Osteoblast (primary cell): ENCODE measurements at regions not wholly inside any gene's neighbourhood (a gene's known extent, or its start where the extent isn't known, plus 50 kb on each side); places are given as distances from the start of the nearest gene placed in this dataset.

Experiments
- DNase-seq: peaks from one replicate; pipeline ENCODE4 v3.0.0; 2011; ENCODE audit warnings: low spot score, mixed read lengths; ENCODE audit not compliant: insufficient read length; ENCODE audit errors: missing footprints
- H2AFZ ChIP-seq: 2 replicates; pipeline ENCODE4 v1.6.0; 2011; ENCODE audit warnings: mild to moderate bottlenecking, low read length
- H3K27ac ChIP-seq: 2 replicates; pipeline ENCODE4 v1.5.1; 2011; ENCODE audit warnings: mild to moderate bottlenecking, low read depth, low read length, moderate library complexity
- H3K27me3 ChIP-seq: 2 replicates; pipeline ENCODE4 v1.6.0; 2012; ENCODE audit warnings: mild to moderate bottlenecking, control low read depth, inconsistent platforms, low read length, moderate library complexity; ENCODE audit not compliant: insufficient read depth
- H3K36me3 ChIP-seq: 2 replicates; pipeline ENCODE4 v1.5.1; 2011; ENCODE audit warnings: mild to moderate bottlenecking, low read length, control low read depth, moderate library complexity; ENCODE audit not compliant: insufficient read depth
- H3K4me1 ChIP-seq: 2 replicates; pipeline ENCODE4 v1.5.1; 2011; ENCODE audit warnings: mild to moderate bottlenecking, low read length, control low read depth, moderate library complexity; ENCODE audit not compliant: insufficient read depth
- H3K4me2 ChIP-seq: 2 replicates; pipeline ENCODE4 v1.6.0; 2011; ENCODE audit warnings: mild to moderate bottlenecking, low read length; ENCODE audit not compliant: insufficient read depth
- H3K4me3 ChIP-seq: fragments of 200-600 bp; sonication (generic); 3 replicates; pipeline ENCODE4 v1.5.1; 2012; ENCODE audit warnings: mild to moderate bottlenecking, low read length, inconsistent platforms; ENCODE audit not compliant: insufficient read depth
- H3K79me2 ChIP-seq: 2 replicates; pipeline ENCODE4 v1.6.0; 2012; ENCODE audit warnings: mild to moderate bottlenecking, low read length, control low read depth, inconsistent platforms; ENCODE audit not compliant: insufficient read depth
- H3K9me3 ChIP-seq: 2 replicates; pipeline ENCODE4 v1.5.1; 2011; ENCODE audit warnings: low read depth, low read length, control low read depth
- H4K20me1 ChIP-seq: 2 replicates; pipeline ENCODE4 v1.6.0; 2012; ENCODE audit warnings: mild to moderate bottlenecking, low read length, control low read depth; ENCODE audit not compliant: insufficient read depth
- TF ChIP-seq, protein P1 (sequence below): IDR thresholded peaks from 2 replicates; pipeline ENCODE4 v1.5.1; 2011; ENCODE audit warnings: mild to moderate bottlenecking, low read depth, low read length, moderate library complexity; ENCODE audit errors: extremely low read depth

- Histone ChIP-seq H3K27me3 (peaks cover 3% of the 10 kb centered on the region), H3K4me2 (peak overlapping the region; percentile 45), H3K4me1 (peaks cover 8% of the 10 kb centered on the region), H3K4me3 (no peak overlapping the region), H4K20me1 (no peaks in the 10 kb centered on the region), H3K79me2 (no peaks in the 10 kb centered on the region), H3K9me3 (no peaks in the 10 kb centered on the region), H3K36me3 (no peaks in the 10 kb centered on the region), H3K27ac (no peak overlapping the region), H2AFZ (peak overlapping the region; percentile 69)
- TF ChIP-seq, protein P1, sequence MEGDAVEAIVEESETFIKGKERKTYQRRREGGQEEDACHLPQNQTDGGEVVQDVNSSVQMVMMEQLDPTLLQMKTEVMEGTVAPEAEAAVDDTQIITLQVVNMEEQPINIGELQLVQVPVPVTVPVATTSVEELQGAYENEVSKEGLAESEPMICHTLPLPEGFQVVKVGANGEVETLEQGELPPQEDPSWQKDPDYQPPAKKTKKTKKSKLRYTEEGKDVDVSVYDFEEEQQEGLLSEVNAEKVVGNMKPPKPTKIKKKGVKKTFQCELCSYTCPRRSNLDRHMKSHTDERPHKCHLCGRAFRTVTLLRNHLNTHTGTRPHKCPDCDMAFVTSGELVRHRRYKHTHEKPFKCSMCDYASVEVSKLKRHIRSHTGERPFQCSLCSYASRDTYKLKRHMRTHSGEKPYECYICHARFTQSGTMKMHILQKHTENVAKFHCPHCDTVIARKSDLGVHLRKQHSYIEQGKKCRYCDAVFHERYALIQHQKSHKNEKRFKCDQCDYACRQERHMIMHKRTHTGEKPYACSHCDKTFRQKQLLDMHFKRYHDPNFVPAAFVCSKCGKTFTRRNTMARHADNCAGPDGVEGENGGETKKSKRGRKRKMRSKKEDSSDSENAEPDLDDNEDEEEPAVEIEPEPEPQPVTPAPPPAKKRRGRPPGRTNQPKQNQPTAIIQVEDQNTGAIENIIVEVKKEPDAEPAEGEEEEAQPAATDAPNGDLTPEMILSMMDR: no peak
- DNase-seq: peak; percentile 61
Observed at GRCh38 chr10:78997635-78998618, 70.8 kb upstream of the ZMIZ1 start.

DNA sequence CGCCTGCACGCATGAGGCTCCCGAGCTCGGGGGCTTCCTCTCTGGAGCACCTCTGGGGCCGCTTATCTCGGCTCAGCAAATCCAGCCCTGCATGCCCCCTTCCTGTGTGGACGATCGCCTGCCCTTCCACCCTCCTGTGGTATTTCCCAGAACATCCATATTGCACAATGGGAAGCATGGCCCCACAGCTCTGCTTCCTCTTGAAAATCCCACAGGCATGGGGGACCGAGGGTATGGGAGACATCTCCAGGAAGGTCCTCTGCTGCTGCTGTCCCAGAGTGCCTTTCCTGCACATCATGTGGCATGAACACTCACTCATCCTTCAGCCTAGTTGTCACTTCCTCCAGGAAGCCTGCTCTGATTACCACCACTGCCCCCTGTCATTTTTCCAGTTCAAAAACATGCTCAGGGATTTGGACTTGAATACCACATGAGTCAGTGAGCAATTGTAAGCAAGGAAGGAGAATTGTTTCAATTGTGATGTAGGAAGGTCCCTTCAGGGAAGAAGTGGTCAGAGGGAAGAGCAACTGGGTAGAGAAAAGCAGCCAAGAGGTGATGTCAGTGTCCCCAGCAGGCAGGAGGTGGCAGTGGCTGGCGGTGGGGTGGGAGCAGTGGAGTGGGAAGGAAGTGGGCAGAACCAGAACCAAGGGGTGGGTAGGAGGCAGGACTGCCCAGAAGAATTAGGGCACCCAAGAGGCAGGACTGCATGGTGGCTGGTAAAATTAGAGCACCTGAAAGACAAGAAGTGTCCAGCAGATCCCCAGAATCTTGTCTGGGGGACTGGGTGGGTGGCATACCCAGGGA is 67.5 kb upstream of the ZMIZ1 start:
- no peak overlapping the region for H3K4me2 ChIP-seq
- H3K36me3 ChIP-seq: no peaks in the 10 kb centered on the region
- H2AFZ ChIP-seq: no peak overlapping the region

GRCh38 chr10:79002336-79002735 is 66.4 kb upstream of the ZMIZ1 start:
- H4K20me1 ChIP-seq: no peaks in the 10 kb centered on the region
- DNase-seq: no peak
- H3K79me2 ChIP-seq: no peaks in the 10 kb centered on the region
- H3K4me3 ChIP-seq: no peak overlapping the region
- H3K4me2 ChIP-seq: no peak overlapping the region
- no peak overlapping the region for H3K27ac ChIP-seq
- TF ChIP-seq, protein P1: no peak
- peaks cover 20% of the 10 kb centered on the region for H3K27me3 ChIP-seq
- no peaks in the 10 kb centered on the region for H3K9me3 ChIP-seq
- no peaks in the 10 kb centered on the region for H3K36me3 ChIP-seq
- peaks cover 8% of the 10 kb centered on the region for H3K4me1 ChIP-seq
- H2AFZ ChIP-seq: no peak overlapping the region

More for the DNA sequence above, 67.5 kb upstream of the ZMIZ1 start:
- Histone ChIP-seq H3K9me3 (no peaks in the 10 kb centered on the region), H3K4me1 (peaks cover 8% of the 10 kb centered on the region), H3K27ac (no peak overlapping the region), H3K79me2 (no peaks in the 10 kb centered on the region), H3K27me3 (peaks cover 16% of the 10 kb centered on the region), H4K20me1 (no peaks in the 10 kb centered on the region), H3K4me3 (no peak overlapping the region)
- TF ChIP-seq, protein P1: no peak
- DNase-seq: peak; percentile 93
